Raji (cell line): ENCODE measurements at regions not wholly inside any gene's neighbourhood (a gene's known extent, or its start where the extent isn't known, plus 50 kb on each side); places are given as distances from the start of the nearest gene placed in this dataset.

Experiments
- POLR2A ChIP-seq: IDR thresholded peaks from 2 replicates; pipeline ENCODE4 v1.6.1; 2011; ENCODE audit warnings: low read depth, low read length, control low read depth; ENCODE audit not compliant: insufficient read depth

- TF ChIP-seq POLR2A = no peak
These were observed 76.9 kb upstream of the KLF3 start for GRCh38 chr4:38587106-38587505.

DNA sequence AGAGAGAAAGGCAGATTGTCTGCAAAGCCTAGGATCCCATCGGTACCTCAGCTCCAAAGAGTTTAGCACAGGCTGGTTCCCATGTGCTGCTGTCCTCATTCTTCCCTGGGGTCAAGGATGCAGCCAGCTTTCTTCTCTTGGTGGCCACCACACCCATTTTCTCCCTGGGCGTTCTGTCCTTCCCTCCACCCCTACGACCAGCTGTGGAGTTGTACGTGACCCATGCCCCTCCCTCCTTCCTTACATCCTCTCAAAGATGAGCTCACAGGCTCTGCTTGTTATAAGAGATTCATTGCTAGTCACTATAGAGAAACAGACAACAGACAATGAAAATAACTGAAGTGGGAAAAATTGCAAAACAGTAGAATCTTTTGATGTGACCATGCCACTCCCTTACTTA is 74.0 kb upstream of the KLF3 start:
- no peak for TF ChIP-seq POLR2A

DNA sequence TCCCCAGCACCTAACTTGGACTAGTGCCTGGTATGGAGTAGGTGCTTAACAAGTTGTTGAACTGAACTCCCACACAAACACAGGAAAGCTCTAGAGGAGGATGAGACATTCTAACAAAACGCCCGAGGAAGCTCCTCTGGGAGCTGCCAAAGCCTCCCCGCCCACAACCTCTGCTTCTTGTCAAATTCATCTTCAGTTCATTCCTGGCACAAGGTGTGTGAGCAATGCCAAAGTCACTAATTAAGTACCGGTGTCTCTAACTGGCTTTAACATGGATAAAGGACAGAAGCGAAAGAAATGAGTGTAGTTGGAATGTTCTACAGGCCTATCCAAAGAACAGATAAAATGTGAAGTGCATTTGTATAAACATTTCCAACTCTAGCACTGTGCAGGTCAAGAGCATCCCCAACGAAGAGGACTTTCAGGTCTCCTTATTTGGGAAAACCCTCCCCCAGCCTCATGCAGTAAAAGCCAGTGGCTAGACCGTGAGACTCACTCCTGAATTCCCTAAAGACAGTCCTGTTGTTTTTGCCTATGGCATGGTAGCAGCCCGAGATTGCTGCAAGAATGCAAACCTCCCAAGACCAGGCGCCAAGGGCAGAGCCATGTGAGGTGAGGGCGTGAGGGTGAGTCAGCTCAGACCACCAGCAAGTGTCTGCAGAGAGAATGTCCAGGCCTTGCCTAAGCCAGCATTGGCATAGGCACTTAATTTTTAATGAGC is 72.2 kb upstream of the KLF3 start:
- TF ChIP-seq POLR2A = no peak

GRCh38 chr4:38598489-38598888 is 65.5 kb upstream of the KLF3 start:
- no peak for TF ChIP-seq POLR2A

GRCh38 chr4:38600575-38600974 is 63.4 kb upstream of the KLF3 start:
- no peak for TF ChIP-seq POLR2A

- TF ChIP-seq POLR2A = no peak
These were observed 62.6 kb upstream of the KLF3 start for GRCh38 chr4:38601244-38601915.

DNA sequence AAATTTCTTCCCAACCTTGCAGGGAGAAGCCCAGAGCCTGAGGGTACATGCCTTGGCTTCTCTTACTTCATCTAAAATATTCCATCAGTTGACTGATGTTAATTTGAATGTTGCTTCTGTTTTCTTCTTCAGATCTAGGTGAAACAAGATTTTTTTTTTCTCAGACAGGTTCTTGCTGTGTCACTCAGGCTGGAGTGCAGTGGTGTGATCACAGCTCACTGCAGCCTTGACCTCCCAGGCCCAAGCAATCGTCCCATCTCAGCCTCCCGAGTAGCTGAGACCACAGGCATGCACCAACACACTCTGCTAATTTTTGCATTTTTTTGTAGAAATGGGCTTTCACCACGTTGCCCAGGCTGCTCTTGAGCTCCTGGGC is 62.1 kb upstream of the KLF3 start:
- TF ChIP-seq POLR2A = no peak

- no peak for TF ChIP-seq POLR2A
These were observed 60.3 kb upstream of the KLF3 start for GRCh38 chr4:38603652-38604051.

- no peak for TF ChIP-seq POLR2A
These were observed 58.7 kb upstream of the KLF3 start for GRCh38 chr4:38605181-38605752.

GRCh38 chr4:38605753-38606586 is 58.0 kb upstream of the KLF3 start:
- TF ChIP-seq POLR2A = no peak

DNA sequence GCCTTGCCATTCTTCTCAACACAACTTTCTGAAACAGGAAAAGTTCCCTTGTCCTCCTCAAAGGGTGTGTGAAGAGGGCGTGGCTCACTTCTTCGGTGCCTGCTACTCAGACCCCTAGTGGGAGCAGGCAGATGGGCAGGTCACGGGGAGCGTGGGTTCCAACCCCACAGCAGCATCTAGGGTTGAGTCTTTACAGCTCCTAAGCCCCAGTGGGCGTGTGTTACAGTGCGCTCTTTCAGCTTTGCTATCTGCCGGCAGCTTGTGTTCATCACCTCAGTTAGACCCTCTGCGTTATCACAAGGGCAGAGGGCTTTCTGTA is 57.5 kb upstream of the KLF3 start:
- no peak for TF ChIP-seq POLR2A

DNA sequence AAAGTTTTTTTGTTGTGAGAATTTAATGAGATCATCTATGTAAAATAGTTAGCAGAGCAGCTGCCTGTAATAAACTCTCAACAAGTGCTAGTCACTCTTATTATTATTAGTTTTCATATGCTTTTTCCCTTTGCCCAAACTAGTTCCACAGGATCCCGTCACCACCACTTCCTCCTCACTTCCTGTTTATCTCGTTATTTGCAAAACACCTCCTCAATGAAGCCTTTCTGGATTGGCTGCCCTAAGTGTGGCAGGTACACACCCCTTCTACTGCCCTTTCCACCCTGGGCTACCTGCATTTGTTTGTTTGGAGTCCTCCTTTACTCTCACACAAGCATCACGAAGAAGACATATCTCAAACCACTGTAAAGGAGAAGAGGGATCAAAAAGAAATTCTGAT is 54.4 kb upstream of the KLF3 start:
- no peak for TF ChIP-seq POLR2A

DNA sequence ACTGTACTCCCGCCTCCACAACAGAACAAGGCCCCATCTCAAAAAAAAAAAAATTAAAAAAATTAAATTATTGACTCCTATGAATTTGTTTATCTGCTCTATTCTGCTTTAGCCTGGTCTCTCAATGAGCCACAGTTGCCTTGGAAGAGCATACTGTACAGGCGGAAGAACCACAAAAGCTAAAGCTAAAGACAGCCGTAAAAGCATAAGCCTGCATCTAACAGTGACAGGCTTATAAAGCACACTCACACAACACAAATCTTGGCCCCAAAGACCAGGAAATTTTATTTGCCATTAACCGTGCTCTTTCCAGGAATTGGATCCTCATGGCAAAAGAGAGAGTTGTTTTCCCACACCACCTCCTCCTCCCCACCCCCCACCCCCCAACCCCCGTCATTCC is 53.5 kb upstream of the KLF3 start:
- no peak for TF ChIP-seq POLR2A

GRCh38 chr4:38610966-38611431 is 53.0 kb upstream of the KLF3 start:
- TF ChIP-seq POLR2A = no peak

- no peak for TF ChIP-seq POLR2A
These were observed 52.3 kb upstream of the KLF3 start for GRCh38 chr4:38611676-38612075.
